HG02840 (cell line): ENCODE measurements at regions not wholly inside any gene's neighbourhood (a gene's known extent, or its start where the extent isn't known, plus 50 kb on each side); places are given as distances from the start of the nearest gene placed in this dataset.
"Not testable (repeated sequence)": the region's sequence is repeated elsewhere in the genome, so short reads cannot be mapped to it uniquely, and the experiment has no call there.

Source experiments
- ATAC-seq: cut with Tn5 transposase; IDR thresholded peaks from one replicate; pipeline ENCODE4 v1.9.1; 2021; ENCODE audit warnings: mild to moderate bottlenecking, moderate library complexity, moderate number of reproducible peaks; ENCODE audit not compliant: unreplicated experiment, low FRiP score

- ATAC-seq = no peak
Observed at GRCh38 chr13:103903790-103904189, 837.6 kb upstream of the SLC10A2 start.

- ATAC-seq = no peak
Observed at GRCh38 chr13:103898481-103898880, 832.3 kb upstream of the SLC10A2 start.

- no peak for ATAC-seq
Observed at GRCh38 chr13:103895835-103896531, 829.8 kb upstream of the SLC10A2 start.

GRCh38 chr13:103894626-103895025 lies 828.4 kb upstream of the SLC10A2 start:
- ATAC-seq = no peak

GRCh38 chr13:103884101-103884723 lies 818.0 kb upstream of the SLC10A2 start:
- no peak for ATAC-seq

- no peak for ATAC-seq
Observed at GRCh38 chr13:103883698-103884097, 817.5 kb upstream of the SLC10A2 start.

GRCh38 chr13:103883164-103883563 lies 816.9 kb upstream of the SLC10A2 start:
- ATAC-seq = no peak

GRCh38 chr13:103880146-103880545 lies 813.9 kb upstream of the SLC10A2 start:
- not testable (repeated sequence) for ATAC-seq

GRCh38 chr13:103878891-103879605 lies 812.8 kb upstream of the SLC10A2 start:
- no peak for ATAC-seq

GRCh38 chr13:103876571-103876970 lies 810.4 kb upstream of the SLC10A2 start:
- no peak for ATAC-seq

GRCh38 chr13:103873725-103874124 lies 807.5 kb upstream of the SLC10A2 start:
- ATAC-seq = no peak

- no peak for ATAC-seq
Observed at GRCh38 chr13:103866048-103866447, 799.8 kb upstream of the SLC10A2 start.

GRCh38 chr13:103862525-103862924 lies 796.3 kb upstream of the SLC10A2 start:
- no peak for ATAC-seq

GRCh38 chr13:103859952-103860351 lies 793.7 kb upstream of the SLC10A2 start:
- ATAC-seq = no peak

GRCh38 chr13:103852036-103852435 lies 785.8 kb upstream of the SLC10A2 start:
- no peak for ATAC-seq

- no peak for ATAC-seq
Observed at GRCh38 chr13:103844471-103844870, 778.3 kb upstream of the SLC10A2 start.

GRCh38 chr13:103839460-103839859 lies 773.2 kb upstream of the SLC10A2 start:
- no peak for ATAC-seq

GRCh38 chr13:103835052-103835451 lies 768.8 kb upstream of the SLC10A2 start:
- no peak for ATAC-seq

- ATAC-seq = no peak
Observed at GRCh38 chr13:103833294-103833852, 767.2 kb upstream of the SLC10A2 start.

- no peak for ATAC-seq
Observed at GRCh38 chr13:103815619-103816018, 749.4 kb upstream of the SLC10A2 start.

GRCh38 chr13:103812971-103813370 lies 746.8 kb upstream of the SLC10A2 start:
- no peak for ATAC-seq
